GM19025 (cell line): ENCODE measurements at regions not wholly inside any gene's neighbourhood (a gene's known extent, or its start where the extent isn't known, plus 50 kb on each side); places are given as distances from the start of the nearest gene placed in this dataset.

Source experiments
- ATAC-seq: cut with Tn5 transposase; IDR thresholded peaks from one replicate; pipeline ENCODE4 v1.9.1; 2021; ENCODE audit warnings: mild to moderate bottlenecking, low read depth, moderate library complexity; ENCODE audit not compliant: unreplicated experiment

DNA sequence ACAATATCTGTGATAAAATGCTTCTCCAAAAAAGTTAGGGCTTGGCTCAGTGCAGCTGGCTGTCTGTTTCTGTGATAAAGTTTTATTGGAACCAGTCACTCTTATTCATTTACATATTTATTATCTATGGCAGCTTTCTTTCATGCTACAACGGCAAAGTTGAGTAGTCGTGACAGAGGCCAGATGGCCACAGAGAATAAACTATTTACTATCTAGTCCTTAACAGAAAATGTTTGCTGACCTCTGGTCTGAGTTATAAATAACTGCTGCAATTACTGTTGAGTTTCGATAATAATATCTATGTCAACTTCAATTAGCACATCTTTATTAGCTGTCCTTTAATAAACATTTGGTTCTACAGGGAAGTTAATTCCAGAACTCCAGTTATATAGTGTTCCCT lies 180.2 kb upstream of the RUNX1 start:
- ATAC-seq, result no peak

- peak; percentile 13 for ATAC-seq
These were observed 178.7 kb upstream of the RUNX1 start for GRCh38 chr21:35227786-35228185.

GRCh38 chr21:35226968-35227744 lies 178.1 kb upstream of the RUNX1 start:
- peak; percentile 63 for ATAC-seq

- no peak for ATAC-seq
These were observed 177.2 kb upstream of the RUNX1 start for GRCh38 chr21:35226328-35226727.

GRCh38 chr21:35225573-35225972 lies 176.5 kb upstream of the RUNX1 start:
- ATAC-seq, result no peak

GRCh38 chr21:35223480-35224156 lies 174.5 kb upstream of the RUNX1 start:
- ATAC-seq, result no peak

DNA sequence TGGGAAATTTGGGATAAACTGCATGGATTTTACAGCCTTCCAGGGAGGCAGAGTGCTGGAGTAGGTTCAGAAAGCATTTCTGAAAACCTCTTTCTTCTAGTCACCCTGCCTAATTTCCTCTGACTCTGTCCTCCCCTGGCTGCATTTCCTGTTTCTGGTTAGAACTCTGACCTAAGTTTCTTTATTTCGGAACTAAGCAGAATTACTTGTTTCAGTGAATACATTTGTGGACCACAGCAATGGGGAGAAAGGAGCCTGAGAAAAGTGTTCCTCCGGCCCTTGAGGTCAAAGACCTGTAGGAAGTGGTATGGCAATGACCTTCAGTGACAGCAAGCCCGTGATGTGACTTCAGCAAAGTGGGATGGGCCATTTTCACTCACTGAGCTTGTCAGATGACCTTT lies 173.4 kb upstream of the RUNX1 start:
- no peak for ATAC-seq

DNA sequence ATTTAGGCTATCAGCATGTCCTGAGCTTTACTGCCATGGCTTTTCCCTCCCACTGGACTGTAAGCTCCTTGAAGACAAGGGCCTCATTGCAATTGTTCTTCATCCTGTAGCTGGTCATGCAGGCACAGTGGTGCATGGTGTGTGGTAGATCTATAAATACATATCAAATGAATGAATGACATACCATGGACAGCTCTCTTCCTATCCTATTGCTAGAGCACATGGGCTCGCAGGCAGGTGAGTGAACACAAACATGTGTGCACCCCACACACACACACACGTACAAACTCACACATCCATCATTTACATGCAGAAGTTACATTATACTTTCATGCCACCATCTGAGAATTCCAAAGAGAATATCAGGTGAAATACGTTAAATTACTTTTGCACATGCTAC lies 172.9 kb upstream of the RUNX1 start:
- no peak for ATAC-seq

DNA sequence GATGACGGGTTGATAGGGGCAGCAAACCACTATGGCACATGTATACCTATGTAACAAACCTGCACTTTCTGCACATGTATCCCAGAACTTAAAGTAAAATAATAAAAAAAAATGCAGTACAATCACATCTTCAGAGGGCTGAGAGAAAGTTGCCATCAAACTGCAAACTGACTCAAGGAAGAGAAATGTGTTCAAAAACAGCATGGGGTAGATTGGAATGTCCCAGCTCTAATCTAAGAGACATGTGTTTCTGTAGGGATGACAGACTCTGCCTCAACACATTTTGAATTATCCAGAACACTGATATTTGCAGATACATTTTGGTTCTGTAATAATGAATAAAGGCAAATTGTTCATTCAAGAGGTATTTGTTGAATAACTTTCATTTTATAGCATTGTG lies 171.2 kb upstream of the RUNX1 start:
- no peak for ATAC-seq

DNA sequence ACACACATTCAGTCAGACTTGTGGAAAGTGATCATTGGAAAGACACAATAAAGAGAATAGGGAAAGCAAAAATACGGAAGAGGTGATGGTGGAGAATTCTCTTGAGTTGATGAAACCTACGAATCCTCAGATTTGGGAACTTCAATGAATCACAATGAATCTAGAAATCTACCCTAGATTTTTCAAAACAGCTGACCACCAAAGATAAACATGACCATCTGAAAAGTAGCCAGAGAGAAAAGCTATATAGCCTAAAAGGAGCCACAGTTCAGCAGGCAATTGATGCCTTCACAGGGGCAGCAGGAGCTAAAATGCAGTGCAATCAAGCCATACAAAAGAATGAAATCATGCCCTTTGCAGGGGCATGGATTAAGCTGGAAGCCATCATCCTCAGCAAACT lies 170.6 kb upstream of the RUNX1 start:
- ATAC-seq, result no peak

DNA sequence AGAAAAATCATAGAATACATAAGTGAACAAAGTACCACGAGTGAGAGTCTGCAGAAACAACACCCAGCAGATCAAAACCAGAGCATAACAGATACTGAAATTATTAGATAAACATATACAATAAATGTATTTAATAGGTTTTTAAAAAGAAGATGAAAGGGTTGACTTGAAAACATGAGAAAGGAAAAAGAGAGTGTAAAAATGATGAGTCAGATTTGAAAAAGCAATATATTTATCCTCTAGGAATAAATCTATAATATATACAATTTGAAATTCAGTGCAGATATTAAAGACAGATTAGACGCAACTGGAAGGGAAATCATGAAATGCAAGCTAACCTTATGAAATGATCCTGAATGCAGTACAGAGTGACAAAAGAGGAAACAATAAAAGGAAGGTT lies 170.2 kb upstream of the RUNX1 start:
- ATAC-seq, result no peak

- no peak for ATAC-seq
These were observed 168.5 kb upstream of the RUNX1 start for GRCh38 chr21:35217504-35218060.

DNA sequence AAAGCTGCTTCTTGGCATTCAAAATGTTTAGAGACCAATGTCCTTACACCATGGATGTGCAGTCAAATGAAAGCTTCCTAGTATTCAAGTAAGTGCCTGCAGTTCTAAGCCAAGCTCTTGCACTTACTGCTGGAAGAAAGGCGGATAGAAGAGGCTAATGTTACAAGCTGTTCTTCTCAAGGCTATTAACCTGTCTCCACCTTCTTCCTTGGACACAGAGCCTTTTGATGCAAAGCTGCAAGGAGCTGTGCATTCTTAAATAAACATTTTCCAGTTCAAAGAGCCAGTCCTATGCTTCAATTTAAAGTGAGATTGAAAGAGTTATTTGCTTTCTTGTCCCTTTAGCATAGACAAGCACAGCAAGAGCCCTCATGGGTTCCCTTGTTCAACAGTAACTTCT lies 167.9 kb upstream of the RUNX1 start:
- ATAC-seq, result no peak

DNA sequence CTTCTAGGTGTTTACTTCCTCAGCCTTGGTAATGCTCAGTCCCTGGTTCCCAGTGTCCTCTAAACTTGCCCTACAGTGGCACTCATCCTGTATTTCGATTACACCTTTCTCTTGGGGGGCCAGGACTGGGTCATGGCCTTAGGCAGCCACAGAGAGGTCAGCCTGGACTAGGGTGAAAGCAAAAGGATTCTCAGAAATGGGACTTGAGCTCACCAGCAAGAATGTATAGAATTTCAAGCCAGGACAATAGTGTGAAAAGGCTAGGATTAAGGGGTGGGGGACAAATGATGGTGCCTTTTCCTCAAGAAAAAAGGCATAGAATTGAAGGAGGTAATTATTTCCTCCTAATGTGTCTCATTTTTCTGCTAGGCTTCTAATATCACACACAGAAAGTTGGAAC lies 166.8 kb upstream of the RUNX1 start:
- ATAC-seq, result no peak

DNA sequence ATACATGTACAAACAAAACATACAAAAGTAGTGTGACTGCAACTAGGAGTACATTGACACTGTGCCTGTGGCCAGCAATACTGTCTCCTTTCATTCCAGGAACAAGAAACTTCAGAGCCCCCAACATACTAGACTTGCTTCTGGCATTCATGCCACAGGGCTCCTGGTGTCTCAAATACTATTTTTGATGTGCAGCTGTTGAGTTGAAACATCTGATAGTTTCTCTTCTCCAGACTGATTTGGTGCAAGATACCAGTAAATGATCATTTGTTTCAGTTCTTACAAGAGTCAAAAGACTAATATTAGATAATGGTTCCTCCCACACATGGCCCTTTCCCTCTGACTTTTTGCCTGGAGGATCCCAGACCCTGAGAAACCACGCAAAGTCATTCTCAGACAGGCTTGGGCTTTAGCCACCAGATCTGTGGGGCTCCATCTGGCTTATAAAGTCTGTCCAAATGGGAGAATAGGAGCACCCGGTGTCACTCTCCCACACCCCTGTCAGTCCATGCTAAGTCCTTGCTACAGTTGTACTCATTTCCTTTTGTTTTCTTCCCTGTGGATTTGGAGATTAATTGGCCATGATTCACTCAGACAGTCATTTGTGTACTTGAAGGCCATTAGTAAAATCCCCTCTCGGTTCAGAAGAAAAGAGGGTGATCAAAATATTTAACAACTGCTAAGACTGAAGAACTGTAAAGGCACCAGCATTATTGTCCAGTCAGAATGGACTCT lies 163.5 kb upstream of the RUNX1 start:
- ATAC-seq, result no peak

DNA sequence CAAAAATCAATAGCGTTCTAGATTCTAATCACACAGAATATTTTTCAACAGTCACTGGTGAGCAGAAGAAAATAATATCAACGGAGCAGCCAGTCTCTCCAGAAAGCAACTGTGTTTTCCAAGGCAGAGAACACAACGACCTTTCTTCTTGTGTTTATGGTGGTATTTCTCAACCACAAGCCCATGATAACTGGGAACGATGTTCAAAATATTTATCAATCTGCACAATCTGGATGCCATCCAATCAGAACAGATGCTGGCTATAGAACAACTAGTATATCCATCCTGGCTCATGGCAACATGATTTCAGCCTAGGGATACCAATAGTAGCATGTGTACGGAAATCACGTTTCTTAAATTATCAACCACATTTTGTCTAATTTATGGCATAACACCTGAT lies 162.7 kb upstream of the RUNX1 start:
- no peak for ATAC-seq

- no peak for ATAC-seq
These were observed 161.0 kb upstream of the RUNX1 start for GRCh38 chr21:35210093-35210492.

- ATAC-seq, result no peak
These were observed 159.9 kb upstream of the RUNX1 start for GRCh38 chr21:35208810-35209517.

GRCh38 chr21:35208104-35208503 lies 159.0 kb upstream of the RUNX1 start:
- no peak for ATAC-seq

- ATAC-seq, result no peak
These were observed 158.2 kb upstream of the RUNX1 start for GRCh38 chr21:35207322-35207721.
